Thyroid gland (tissue), 4 donors: ENCODE measurements at regions not wholly inside any gene's neighbourhood (a gene's known extent, or its start where the extent isn't known, plus 50 kb on each side); places are given as distances from the start of the nearest gene placed in this dataset.

ENCODE experiments used
- CTCF ChIP-seq, 6 experiments: fragments of 200-600 bp in 3 of 6; fragments of 450-650 bp in 3 of 6; sonication (generic) in 3 of 6; IDR thresholded peaks; one replicate each; pipeline ENCODE4 v1.5.1; 2016 to 2019; ENCODE audit warnings: antibody characterized with exemption in 6 of 6, mild to moderate bottlenecking in 2 of 6, inconsistent platforms in 1 of 6, moderate library complexity in 1 of 6
- POLR2A ChIP-seq, 2 donors: fragments of 450-650 bp; IDR thresholded peaks; one replicate each; pipeline ENCODE4 v1.6.1; 2017; ENCODE audit warnings: antibody characterized with exemption in 2 of 2, mild to moderate bottlenecking in 2 of 2, moderate library complexity in 1 of 2

- TF ChIP-seq CTCF (IDR thresholded peaks at IDR 0.05) (no peak), POLR2A (IDR thresholded peaks at IDR 0.05) (no peak)
These were observed 484.5 kb upstream of the ERCC4 start for GRCh38 chr16:13435415-13435814.
